ENCODE measurements at regions not wholly inside any gene's neighbourhood (a gene's known extent, or its start where the extent isn't known, plus 50 kb on each side); places are given as distances from the start of the nearest gene placed in this dataset.

DNA sequence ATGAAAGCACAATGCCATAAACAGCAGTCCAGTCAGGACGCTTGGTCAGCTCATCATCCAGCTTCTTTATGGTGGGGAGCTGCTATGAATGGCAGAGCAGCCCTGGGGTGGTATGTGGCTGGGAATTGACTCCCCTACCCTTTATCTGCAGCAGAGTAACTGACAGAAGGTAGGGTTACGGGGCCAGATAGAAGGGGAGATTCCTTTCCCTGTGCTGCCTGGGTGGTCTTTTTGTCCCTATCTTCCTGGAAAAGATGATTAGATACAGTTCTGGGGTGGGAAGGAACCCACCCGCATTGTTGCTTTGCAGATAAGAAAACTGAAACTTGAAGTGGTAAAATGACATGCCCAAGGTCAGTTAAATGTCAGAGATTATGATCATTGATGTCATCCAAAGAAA is 405.5 kb downstream of the ARHGEF28 start:
- POLR2A ChIA-PET (ENCODE audit: unreplicated experiment) = no interaction called here
- ATAC-seq (no peak), DNase-seq (no peak)
- no peak overlapping the region for H2AFZ ChIP-seq (ENCODE audit: low read length)
- no peaks in the 10 kb centered on the region for H3F3A ChIP-seq (ENCODE audit: low read length, unreplicated experiment)
- H3K4me2 ChIP-seq (ENCODE audit: low read length) = no peak overlapping the region
- no peaks in the 10 kb centered on the region for H3K79me2 ChIP-seq (ENCODE audit: low read length)
- H3K4me3 ChIP-seq (ENCODE audit: low read length) = no peak overlapping the region
- peaks cover 33% of the 10 kb centered on the region for H3K4me1 ChIP-seq (ENCODE audit: insufficient read depth, low read length)
- no peaks in the 10 kb centered on the region for H3K27me3 ChIP-seq (ENCODE audit: low read length)
- H4K20me1 ChIP-seq (ENCODE audit: low read length) = no peaks in the 10 kb centered on the region
- TF ChIP-seq EZH2 (IDR thresholded peaks at IDR 0.05; ENCODE audit: low read length, unreplicated experiment) (no peak), EZH2phosphoT487 (IDR thresholded peaks at IDR 0.05; ENCODE audit: borderline replicate concordance, low read length) (no peak)
- TF ChIP-seq, protein P1, sequence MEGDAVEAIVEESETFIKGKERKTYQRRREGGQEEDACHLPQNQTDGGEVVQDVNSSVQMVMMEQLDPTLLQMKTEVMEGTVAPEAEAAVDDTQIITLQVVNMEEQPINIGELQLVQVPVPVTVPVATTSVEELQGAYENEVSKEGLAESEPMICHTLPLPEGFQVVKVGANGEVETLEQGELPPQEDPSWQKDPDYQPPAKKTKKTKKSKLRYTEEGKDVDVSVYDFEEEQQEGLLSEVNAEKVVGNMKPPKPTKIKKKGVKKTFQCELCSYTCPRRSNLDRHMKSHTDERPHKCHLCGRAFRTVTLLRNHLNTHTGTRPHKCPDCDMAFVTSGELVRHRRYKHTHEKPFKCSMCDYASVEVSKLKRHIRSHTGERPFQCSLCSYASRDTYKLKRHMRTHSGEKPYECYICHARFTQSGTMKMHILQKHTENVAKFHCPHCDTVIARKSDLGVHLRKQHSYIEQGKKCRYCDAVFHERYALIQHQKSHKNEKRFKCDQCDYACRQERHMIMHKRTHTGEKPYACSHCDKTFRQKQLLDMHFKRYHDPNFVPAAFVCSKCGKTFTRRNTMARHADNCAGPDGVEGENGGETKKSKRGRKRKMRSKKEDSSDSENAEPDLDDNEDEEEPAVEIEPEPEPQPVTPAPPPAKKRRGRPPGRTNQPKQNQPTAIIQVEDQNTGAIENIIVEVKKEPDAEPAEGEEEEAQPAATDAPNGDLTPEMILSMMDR (conservative IDR thresholded peaks at IDR 0.05; ENCODE audit: low read depth, low read length) = no peak
- intact Hi-C loops (cut with micrococcal nuclease) = no loop called here
- no peaks in the 10 kb centered on the region for H3K9me3 ChIP-seq (ENCODE audit: low read length)
- H3K9me2 ChIP-seq (replicated peaks; ENCODE audit: low read length) = no peaks in the 10 kb centered on the region
- no peak overlapping the region for H3K9ac ChIP-seq (ENCODE audit: low read length)
- BruUV-seq (replicated peaks) = no TSS peak
- CTCF ChIA-PET = no interaction called here
- no peak overlapping the region for H3K27ac ChIP-seq (ENCODE audit: low read length)
- H3K36me3 ChIP-seq (ENCODE audit: low read depth, low read length) = no peaks in the 10 kb centered on the region

DNA sequence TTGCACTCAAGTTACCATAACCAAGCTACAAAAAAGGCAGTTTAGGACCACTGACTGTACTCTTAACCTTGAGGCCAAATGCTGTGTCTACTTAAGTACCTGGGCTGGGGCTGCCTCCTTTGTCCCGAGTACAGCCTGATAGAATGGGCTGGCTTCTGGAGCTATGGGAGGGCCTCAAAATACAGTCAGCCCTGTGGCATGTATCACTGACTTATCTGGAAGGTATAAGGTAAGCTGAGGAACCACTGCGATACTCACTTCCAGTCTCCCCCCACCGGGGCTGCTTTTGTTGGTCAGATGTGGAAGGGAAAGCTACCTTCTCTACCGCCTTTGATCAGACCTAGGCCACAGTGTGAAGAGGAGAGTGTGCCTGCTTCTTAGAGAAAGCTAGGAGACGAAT is 404.8 kb downstream of the ARHGEF28 start:
- intact Hi-C loops (cut with micrococcal nuclease) = no loop called here
- no TSS peak for BruUV-seq (replicated peaks)
- DNase-seq = no peak
- no peak overlapping the region for H3K9ac ChIP-seq (ENCODE audit: low read length)
- H3K36me3 ChIP-seq (ENCODE audit: low read depth, low read length) = no peaks in the 10 kb centered on the region
- no peaks in the 10 kb centered on the region for H3K27me3 ChIP-seq (ENCODE audit: low read length)
- no peak overlapping the region for H2AFZ ChIP-seq (ENCODE audit: low read length)
- peaks cover 30% of the 10 kb centered on the region for H3K4me1 ChIP-seq (ENCODE audit: insufficient read depth, low read length)
- no peaks in the 10 kb centered on the region for H4K20me1 ChIP-seq (ENCODE audit: low read length)
- ChIA-PET CTCF (no interaction called here), POLR2A (ENCODE audit: unreplicated experiment) (no interaction called here)
- H3K4me3 ChIP-seq (ENCODE audit: low read length) = no peak overlapping the region
- H3F3A ChIP-seq (ENCODE audit: low read length, unreplicated experiment) = no peaks in the 10 kb centered on the region
- no peaks in the 10 kb centered on the region for H3K79me2 ChIP-seq (ENCODE audit: low read length)
- ATAC-seq = no peak
- H3K9me2 ChIP-seq (replicated peaks; ENCODE audit: low read length) = no peaks in the 10 kb centered on the region
- TF ChIP-seq EZH2phosphoT487 (IDR thresholded peaks at IDR 0.05; ENCODE audit: borderline replicate concordance, low read length) (no peak), EZH2 (IDR thresholded peaks at IDR 0.05; ENCODE audit: low read length, unreplicated experiment) (no peak)
- TF ChIP-seq, protein P1 (conservative IDR thresholded peaks at IDR 0.05; ENCODE audit: low read depth, low read length) = no peak
- H3K27ac ChIP-seq (ENCODE audit: low read length) = no peak overlapping the region
- no peaks in the 10 kb centered on the region for H3K9me3 ChIP-seq (ENCODE audit: low read length)
- no peak overlapping the region for H3K4me2 ChIP-seq (ENCODE audit: low read length)

DNA sequence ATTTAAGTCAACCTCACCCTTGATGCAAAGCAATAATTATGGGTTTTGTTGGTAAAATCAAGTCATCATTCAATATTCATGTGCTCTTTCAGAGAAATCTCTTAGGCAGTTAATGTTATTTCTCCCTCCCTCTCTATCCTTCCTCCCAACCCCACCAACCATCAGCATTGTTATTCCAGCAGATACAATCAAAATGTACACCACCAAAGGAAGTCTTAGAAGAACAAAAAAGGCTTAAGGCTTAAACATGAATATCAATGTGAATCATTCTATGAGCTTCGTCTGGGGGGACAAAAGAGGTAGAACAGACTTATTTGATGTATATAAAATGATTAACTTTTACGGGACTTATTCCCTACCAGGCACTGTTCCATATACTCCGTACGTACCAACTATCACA is 404.4 kb downstream of the ARHGEF28 start:
- TF ChIP-seq EZH2 (IDR thresholded peaks at IDR 0.05; ENCODE audit: low read length, unreplicated experiment) (no peak), EZH2phosphoT487 (IDR thresholded peaks at IDR 0.05; ENCODE audit: borderline replicate concordance, low read length) (no peak)
- TF ChIP-seq, protein P1 (conservative IDR thresholded peaks at IDR 0.05; ENCODE audit: low read depth, low read length) = no peak
- H3K4me1 ChIP-seq (ENCODE audit: insufficient read depth, low read length) = peaks cover 26% of the 10 kb centered on the region

More for the DNA sequence above, 404.4 kb downstream of the ARHGEF28 start:
- ATAC-seq = no peak
- CTCF ChIA-PET = no interaction called here
- Histone ChIP-seq H3K9ac (ENCODE audit: low read length) (no peak overlapping the region), H3K27me3 (ENCODE audit: low read length) (no peaks in the 10 kb centered on the region), H3K9me2 (replicated peaks; ENCODE audit: low read length) (no peaks in the 10 kb centered on the region), H3F3A (ENCODE audit: low read length, unreplicated experiment) (no peaks in the 10 kb centered on the region), H3K27ac (ENCODE audit: low read length) (no peak overlapping the region), H3K4me3 (ENCODE audit: low read length) (no peak overlapping the region), H2AFZ (ENCODE audit: low read length) (no peak overlapping the region), H4K20me1 (ENCODE audit: low read length) (no peaks in the 10 kb centered on the region), H3K36me3 (ENCODE audit: low read depth, low read length) (no peaks in the 10 kb centered on the region), H3K4me2 (ENCODE audit: low read length) (no peak overlapping the region), H3K9me3 (ENCODE audit: low read length) (no peaks in the 10 kb centered on the region), H3K79me2 (ENCODE audit: low read length) (no peaks in the 10 kb centered on the region)
- BruUV-seq (replicated peaks) = no TSS peak
- POLR2A ChIA-PET (ENCODE audit: unreplicated experiment) = no interaction called here
- DNase-seq = no peak
- intact Hi-C loops (cut with micrococcal nuclease) = no loop called here
